SK-N-SH (cell line): ENCODE measurements at regions not wholly inside any gene's neighbourhood (a gene's known extent, or its start where the extent isn't known, plus 50 kb on each side); places are given as distances from the start of the nearest gene placed in this dataset.

Experiments
- CHD2 ChIP-seq: fragments of 150-350 bp; IDR thresholded peaks from 2 replicates; pipeline ENCODE4 v1.6.1; 2018; ENCODE audit warnings: low read length; ENCODE audit not compliant: partially characterized antibody
- CTCF ChIP-seq: fragments of 200-600 bp; sonication (generic); IDR thresholded peaks from 2 replicates; pipeline ENCODE4 v1.6.1; 2017; ENCODE audit warnings: antibody characterized with exemption, mild to moderate bottlenecking, moderate library complexity
- EP300 ChIP-seq, 2 experiments: IDR thresholded peaks; 2 replicates each; pipeline versions ENCODE4 v1.4.0 to v1.6.1; 2012; ENCODE audit warnings: borderline replicate concordance in 1 of 2, low read depth in 1 of 2, low read length in 1 of 2
- FOSL2 ChIP-seq: IDR thresholded peaks from 2 replicates; pipeline ENCODE4 v1.4.0; 2012; ENCODE audit warnings: low read depth, mild to moderate bottlenecking, moderate library complexity, borderline replicate concordance
- MXI1 ChIP-seq: IDR thresholded peaks from 2 replicates; pipeline ENCODE4 v1.6.1; 2012; ENCODE audit warnings: mild to moderate bottlenecking, low read depth, low read length, improper control_type of control experiment
- NFIC ChIP-seq: IDR thresholded peaks from 2 replicates; pipeline ENCODE4 v1.4.0; 2012; ENCODE audit warnings: borderline replicate concordance
- POLR2AphosphoS5 ChIP-seq: IDR thresholded peaks from 2 replicates; pipeline ENCODE4 v1.6.1; 2012; ENCODE audit warnings: low read depth, low read length
- RAD21 ChIP-seq: IDR thresholded peaks from 2 replicates; pipeline ENCODE4 v1.6.1; 2012; ENCODE audit warnings: mild to moderate bottlenecking, low read length
- REST ChIP-seq: IDR thresholded peaks from 2 replicates; pipeline ENCODE4 v1.6.1; 2012; ENCODE audit warnings: mild to moderate bottlenecking, low read depth, low read length, moderate library complexity
- TCF12 ChIP-seq: IDR thresholded peaks from 2 replicates; pipeline ENCODE4 v1.4.0; 2012
- YY1 ChIP-seq: IDR thresholded peaks from 2 replicates; pipeline ENCODE4 v1.4.0; 2012; ENCODE audit warnings: low read depth, mild to moderate bottlenecking
- TF ChIP-seq, protein P1 (sequence below): IDR thresholded peaks from 2 replicates; pipeline ENCODE4 v1.4.0; 2012; ENCODE audit warnings: low read depth, borderline replicate concordance

DNA sequence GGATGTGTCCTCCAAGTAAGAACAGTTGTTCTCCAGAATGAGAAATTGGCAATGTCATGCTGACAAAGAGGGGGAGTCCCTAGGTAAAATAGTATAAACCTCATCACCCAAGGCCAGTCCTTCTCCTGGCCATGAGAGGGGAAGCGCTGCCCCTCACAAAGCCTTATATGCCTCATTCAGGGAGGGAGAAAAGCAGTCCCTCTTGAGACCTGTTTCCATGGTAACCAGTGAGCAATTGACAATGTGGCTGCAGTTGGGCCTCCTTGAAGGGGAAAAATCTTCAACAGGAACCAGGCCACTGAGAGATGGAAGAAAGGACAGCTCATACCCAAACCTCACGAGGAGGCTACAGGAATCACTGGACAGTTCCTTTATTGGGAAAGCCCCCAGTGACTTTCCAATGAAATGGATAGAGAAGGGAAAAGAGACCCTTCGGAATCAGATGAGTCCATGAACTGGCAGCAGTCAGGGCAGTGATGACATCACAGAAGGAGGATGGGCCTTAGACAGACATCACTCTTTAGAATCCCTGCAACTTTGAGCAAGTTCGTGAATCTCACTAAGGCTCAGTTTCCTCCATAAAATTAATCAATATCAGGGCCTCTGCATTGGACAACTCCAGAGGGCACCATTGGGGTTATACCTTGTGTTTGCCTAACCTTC, 275.7 kb downstream of the TOX3 start:
- TF ChIP-seq CTCF = no peak
- TF ChIP-seq MXI1 = no peak
- TF ChIP-seq NFIC = no peak
- no peak for TF ChIP-seq POLR2AphosphoS5
- TF ChIP-seq REST = no peak
- no peak for TF ChIP-seq CHD2
- no peak for TF ChIP-seq RAD21
- TF ChIP-seq EP300 (IDR thresholded peaks at IDR 0.05; ENCODE audit: borderline replicate concordance in 1 of 2, low read depth in 1 of 2, low read length in 1 of 2) = no peak
- TF ChIP-seq FOSL2 = no peak
- no peak for TF ChIP-seq YY1
- TF ChIP-seq, protein P1, sequence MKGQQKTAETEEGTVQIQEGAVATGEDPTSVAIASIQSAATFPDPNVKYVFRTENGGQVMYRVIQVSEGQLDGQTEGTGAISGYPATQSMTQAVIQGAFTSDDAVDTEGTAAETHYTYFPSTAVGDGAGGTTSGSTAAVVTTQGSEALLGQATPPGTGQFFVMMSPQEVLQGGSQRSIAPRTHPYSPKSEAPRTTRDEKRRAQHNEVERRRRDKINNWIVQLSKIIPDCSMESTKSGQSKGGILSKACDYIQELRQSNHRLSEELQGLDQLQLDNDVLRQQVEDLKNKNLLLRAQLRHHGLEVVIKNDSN = no peak
- no peak for TF ChIP-seq TCF12
